ENCODE measurements at regions not wholly inside any gene's neighbourhood (a gene's known extent, or its start where the extent isn't known, plus 50 kb on each side); places are given as distances from the start of the nearest gene placed in this dataset.

DNA sequence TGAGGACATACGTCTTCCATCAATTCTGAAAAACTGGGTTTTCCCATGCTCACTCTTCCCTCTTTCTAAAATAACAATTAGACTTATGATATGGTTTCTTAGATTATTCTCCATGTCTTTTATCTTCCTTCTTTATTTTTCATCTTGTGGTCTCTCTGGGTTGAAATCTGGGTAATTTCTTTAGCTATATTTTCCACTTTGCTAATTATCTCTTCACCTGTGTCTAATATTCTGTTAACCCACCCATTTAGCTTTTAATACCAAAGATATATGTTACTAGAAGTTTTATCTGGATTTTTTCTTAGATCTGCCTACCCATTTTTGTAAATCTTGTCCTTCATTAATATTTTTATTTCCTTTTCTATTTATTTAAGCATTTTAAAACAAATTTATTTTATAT, 121.8 kb downstream of the TENT5A start:
- Histone ChIP-seq H3K9me2 (replicated peaks; ENCODE audit: control insufficient read depth, low read length) (no peaks in the 10 kb centered on the region), H3K4me1 (ENCODE audit: control insufficient read depth, low read length) (no peaks in the 10 kb centered on the region), H3K27ac (ENCODE audit: low read depth, low read length) (no peak overlapping the region), H3F3A (ENCODE audit: control insufficient read depth, insufficient read depth) (no peaks in the 10 kb centered on the region), H3K27me3 (ENCODE audit: control insufficient read depth, low read length) (no peaks in the 10 kb centered on the region), H3K79me2 (ENCODE audit: control insufficient read depth, low read length) (no peaks in the 10 kb centered on the region), H3K9me3 (ENCODE audit: control insufficient read depth, insufficient read depth, low read length) (peaks cover 7% of the 10 kb centered on the region; the same call in 1 of the 2 replicates), H3K4me3 (ENCODE audit: low read length) (no peak overlapping the region), H3K36me3 (ENCODE audit: control insufficient read depth, low read length) (no peaks in the 10 kb centered on the region), H3K4me2 (ENCODE audit: low read length) (no peak overlapping the region), H4K20me1 (ENCODE audit: control insufficient read depth, insufficient read depth, low read depth, low read length) (no peaks in the 10 kb centered on the region)
- TF ChIP-seq, protein P1, sequence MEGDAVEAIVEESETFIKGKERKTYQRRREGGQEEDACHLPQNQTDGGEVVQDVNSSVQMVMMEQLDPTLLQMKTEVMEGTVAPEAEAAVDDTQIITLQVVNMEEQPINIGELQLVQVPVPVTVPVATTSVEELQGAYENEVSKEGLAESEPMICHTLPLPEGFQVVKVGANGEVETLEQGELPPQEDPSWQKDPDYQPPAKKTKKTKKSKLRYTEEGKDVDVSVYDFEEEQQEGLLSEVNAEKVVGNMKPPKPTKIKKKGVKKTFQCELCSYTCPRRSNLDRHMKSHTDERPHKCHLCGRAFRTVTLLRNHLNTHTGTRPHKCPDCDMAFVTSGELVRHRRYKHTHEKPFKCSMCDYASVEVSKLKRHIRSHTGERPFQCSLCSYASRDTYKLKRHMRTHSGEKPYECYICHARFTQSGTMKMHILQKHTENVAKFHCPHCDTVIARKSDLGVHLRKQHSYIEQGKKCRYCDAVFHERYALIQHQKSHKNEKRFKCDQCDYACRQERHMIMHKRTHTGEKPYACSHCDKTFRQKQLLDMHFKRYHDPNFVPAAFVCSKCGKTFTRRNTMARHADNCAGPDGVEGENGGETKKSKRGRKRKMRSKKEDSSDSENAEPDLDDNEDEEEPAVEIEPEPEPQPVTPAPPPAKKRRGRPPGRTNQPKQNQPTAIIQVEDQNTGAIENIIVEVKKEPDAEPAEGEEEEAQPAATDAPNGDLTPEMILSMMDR (IDR thresholded peaks at IDR 0.05; ENCODE audit: low read depth, low read length, poor library complexity, severe bottlenecking): no peak
- no peak for TF ChIP-seq EZH2phosphoT487 (IDR thresholded peaks at IDR 0.05; ENCODE audit: borderline replicate concordance, low read length)

DNA sequence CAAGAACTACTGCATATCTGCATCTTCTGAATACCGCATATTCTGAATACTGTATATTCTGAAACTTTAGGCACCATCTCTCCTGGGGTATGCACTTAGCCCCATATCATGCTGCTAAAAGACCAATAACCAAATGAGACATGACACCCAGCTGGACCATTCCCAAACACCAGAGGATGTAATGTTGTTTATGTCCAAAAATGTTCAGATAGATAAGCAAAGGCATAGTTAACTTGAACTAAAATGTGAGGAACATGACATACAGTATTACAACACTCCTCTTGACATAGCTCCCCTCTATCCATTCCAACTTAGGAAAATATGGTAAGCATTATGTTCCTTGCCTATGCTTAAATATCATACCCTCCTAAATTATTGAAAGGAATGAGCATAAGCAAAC, 127.3 kb downstream of the TENT5A start:
- H3K9me3 ChIP-seq (ENCODE audit: control insufficient read depth, insufficient read depth, low read length): no peaks in the 10 kb centered on the region
- H3K27me3 ChIP-seq (ENCODE audit: control insufficient read depth, low read length): no peaks in the 10 kb centered on the region
- H3K9me2 ChIP-seq (replicated peaks; ENCODE audit: control insufficient read depth, low read length): no peaks in the 10 kb centered on the region
- H3K79me2 ChIP-seq (ENCODE audit: control insufficient read depth, low read length): no peaks in the 10 kb centered on the region
- H3K4me1 ChIP-seq (ENCODE audit: control insufficient read depth, low read length): no peaks in the 10 kb centered on the region
- no peaks in the 10 kb centered on the region for H4K20me1 ChIP-seq (ENCODE audit: control insufficient read depth, insufficient read depth, low read depth, low read length)
- H3K27ac ChIP-seq (ENCODE audit: low read depth, low read length): no peak overlapping the region
- H3K36me3 ChIP-seq (ENCODE audit: control insufficient read depth, low read length): no peaks in the 10 kb centered on the region
- no peak overlapping the region for H3K4me3 ChIP-seq (ENCODE audit: low read length)
- no peaks in the 10 kb centered on the region for H3F3A ChIP-seq (ENCODE audit: control insufficient read depth, insufficient read depth)
- no peak for TF ChIP-seq EZH2phosphoT487 (IDR thresholded peaks at IDR 0.05; ENCODE audit: borderline replicate concordance, low read length)
- H3K4me2 ChIP-seq (ENCODE audit: low read length): no peak overlapping the region

DNA sequence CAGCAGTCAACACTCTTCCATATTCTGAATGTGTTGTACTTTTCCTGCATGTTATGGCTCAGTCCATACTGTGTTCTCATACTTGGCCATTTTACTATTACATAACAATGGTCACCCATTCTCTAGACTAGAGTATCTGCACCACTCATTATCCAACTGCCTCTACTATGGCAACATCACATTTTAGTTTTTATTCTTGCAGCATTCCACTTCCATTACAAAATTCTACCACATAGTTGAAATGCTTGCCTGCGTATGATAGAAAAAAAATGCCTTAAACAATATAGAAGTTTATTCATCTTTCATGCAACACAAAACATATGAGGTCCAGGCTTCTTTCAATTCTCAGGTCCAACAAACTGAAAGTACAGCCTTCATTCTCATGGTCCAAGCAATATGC, 128.0 kb downstream of the TENT5A start:
- Histone ChIP-seq H3K4me2 (ENCODE audit: low read length) (no peak overlapping the region), H3K27ac (ENCODE audit: low read depth, low read length) (no peak overlapping the region), H3K79me2 (ENCODE audit: control insufficient read depth, low read length) (no peaks in the 10 kb centered on the region), H3K36me3 (ENCODE audit: control insufficient read depth, low read length) (no peaks in the 10 kb centered on the region), H4K20me1 (ENCODE audit: control insufficient read depth, insufficient read depth, low read depth, low read length) (no peaks in the 10 kb centered on the region), H3K9me3 (ENCODE audit: control insufficient read depth, insufficient read depth, low read length) (no peaks in the 10 kb centered on the region), H3K27me3 (ENCODE audit: control insufficient read depth, low read length) (no peaks in the 10 kb centered on the region), H3K9me2 (replicated peaks; ENCODE audit: control insufficient read depth, low read length) (no peaks in the 10 kb centered on the region), H3K4me3 (ENCODE audit: low read length) (no peak overlapping the region), H3K4me1 (ENCODE audit: control insufficient read depth, low read length) (no peaks in the 10 kb centered on the region), H3F3A (ENCODE audit: control insufficient read depth, insufficient read depth) (no peaks in the 10 kb centered on the region)
- TF ChIP-seq, protein P1 (IDR thresholded peaks at IDR 0.05; ENCODE audit: low read depth, low read length, poor library complexity, severe bottlenecking): no peak

DNA sequence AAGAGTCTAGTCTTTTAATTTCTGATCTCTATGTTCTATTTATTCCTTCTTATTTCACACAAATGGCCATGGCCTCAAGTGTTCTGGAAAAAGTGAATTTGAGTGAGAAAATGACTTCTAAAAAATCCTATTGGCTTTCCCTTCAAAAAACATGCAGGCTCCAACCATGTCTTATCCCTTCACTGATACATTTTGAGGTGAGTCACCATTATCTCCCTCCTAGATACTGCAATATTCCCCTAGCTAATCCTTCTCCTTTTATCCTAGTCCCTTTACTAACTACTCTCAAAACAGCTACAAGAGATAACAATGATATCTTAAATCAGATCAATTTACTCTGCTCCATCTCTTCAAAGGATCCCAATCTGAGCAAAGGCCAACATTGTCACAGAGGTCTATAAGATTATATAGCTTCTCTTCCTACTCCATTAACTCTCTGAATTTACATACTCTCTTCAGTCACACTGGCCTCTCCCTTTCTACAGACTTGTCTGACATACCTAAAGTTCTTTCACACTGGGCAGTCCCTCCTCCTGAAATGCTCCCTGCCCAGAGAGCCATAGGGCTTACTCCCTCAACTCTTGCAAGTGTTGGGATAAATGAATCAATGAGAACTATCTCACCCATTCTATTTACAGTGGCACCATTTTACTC, 129.2 kb downstream of the TENT5A start:
- H3K9me3 ChIP-seq (ENCODE audit: control insufficient read depth, insufficient read depth, low read length): no peaks in the 10 kb centered on the region
- no peak overlapping the region for H3K4me3 ChIP-seq (ENCODE audit: low read length)

More for the DNA sequence above, 129.2 kb downstream of the TENT5A start:
- no peaks in the 10 kb centered on the region for H3F3A ChIP-seq (ENCODE audit: control insufficient read depth, insufficient read depth)
- H3K36me3 ChIP-seq (ENCODE audit: control insufficient read depth, low read length): no peaks in the 10 kb centered on the region
- H3K9me2 ChIP-seq (replicated peaks; ENCODE audit: control insufficient read depth, low read length): no peaks in the 10 kb centered on the region
- no peaks in the 10 kb centered on the region for H3K79me2 ChIP-seq (ENCODE audit: control insufficient read depth, low read length)
- no peaks in the 10 kb centered on the region for H3K27me3 ChIP-seq (ENCODE audit: control insufficient read depth, low read length)
- no peak overlapping the region for H3K27ac ChIP-seq (ENCODE audit: low read depth, low read length)
- TF ChIP-seq EZH2phosphoT487 (IDR thresholded peaks at IDR 0.05; ENCODE audit: borderline replicate concordance, low read length): no peak
- TF ChIP-seq, protein P1 (IDR thresholded peaks at IDR 0.05; ENCODE audit: low read depth, low read length, poor library complexity, severe bottlenecking): no peak
- H3K4me1 ChIP-seq (ENCODE audit: control insufficient read depth, low read length): no peaks in the 10 kb centered on the region
- H4K20me1 ChIP-seq (ENCODE audit: control insufficient read depth, insufficient read depth, low read depth, low read length): no peaks in the 10 kb centered on the region
- no peak overlapping the region for H3K4me2 ChIP-seq (ENCODE audit: low read length)

All from DOHH2 (cell line).